ENCODE measurements at regions not wholly inside any gene's neighbourhood (a gene's known extent, or its start where the extent isn't known, plus 50 kb on each side); places are given as distances from the start of the nearest gene placed in this dataset.
"Not testable (repeated sequence)": the region's sequence is repeated elsewhere in the genome, so short reads cannot be mapped to it uniquely, and the experiment has no call there.

- no peak for DNase-seq (ENCODE audit: low read depth)
Measured at GRCh38 chr12:114616081-114616480, 67.9 kb downstream of the TBX3 start.

- DNase-seq (ENCODE audit: low read depth): no peak
Measured at GRCh38 chr12:114614040-114614439, 69.9 kb downstream of the TBX3 start.

- DNase-seq (ENCODE audit: low read depth): no peak
Measured at GRCh38 chr12:114612062-114612461, 71.9 kb downstream of the TBX3 start.

- DNase-seq (ENCODE audit: low read depth): no peak
Measured at GRCh38 chr12:114611145-114612018, 72.6 kb downstream of the TBX3 start.

- DNase-seq (ENCODE audit: low read depth): no peak
Measured at GRCh38 chr12:114608509-114608908, 75.5 kb downstream of the TBX3 start.

- no peak for DNase-seq (ENCODE audit: low read depth)
Measured at GRCh38 chr12:114605918-114606317, 78.1 kb downstream of the TBX3 start.

GRCh38 chr12:114604606-114605005, 79.4 kb downstream of the TBX3 start:
- DNase-seq (ENCODE audit: low read depth): no peak

- DNase-seq (ENCODE audit: low read depth): not testable (repeated sequence)
Measured at GRCh38 chr12:114600584-114600983, 83.4 kb downstream of the TBX3 start.

GRCh38 chr12:114598111-114598510, 85.9 kb downstream of the TBX3 start:
- no peak for DNase-seq (ENCODE audit: low read depth)

GRCh38 chr12:114592946-114593345, 91.0 kb downstream of the TBX3 start:
- DNase-seq (ENCODE audit: low read depth): no peak

GRCh38 chr12:114588061-114588460, 95.9 kb downstream of the TBX3 start:
- DNase-seq (ENCODE audit: low read depth): no peak

GRCh38 chr12:114580306-114580705, 103.7 kb downstream of the TBX3 start:
- no peak for DNase-seq (ENCODE audit: low read depth)

- DNase-seq (ENCODE audit: low read depth): no peak
Measured at GRCh38 chr12:114579389-114579788, 104.6 kb downstream of the TBX3 start.

GRCh38 chr12:114562654-114563053, 121.3 kb downstream of the TBX3 start:
- no peak for DNase-seq (ENCODE audit: low read depth)

- DNase-seq (ENCODE audit: low read depth): no peak
Measured at GRCh38 chr12:114555451-114555850, 128.5 kb downstream of the TBX3 start.

- DNase-seq (ENCODE audit: low read depth): no peak
Measured at GRCh38 chr12:114547636-114548035, 136.3 kb downstream of the TBX3 start.

GRCh38 chr12:114530417-114530816, 124.5 kb upstream of the TBX5 start:
- DNase-seq (ENCODE audit: low read depth): no peak

GRCh38 chr12:114529966-114530365, 124.0 kb upstream of the TBX5 start:
- DNase-seq (ENCODE audit: low read depth): no peak

- no peak for DNase-seq (ENCODE audit: low read depth)
Measured at GRCh38 chr12:114528766-114529165, 122.8 kb upstream of the TBX5 start.

GRCh38 chr12:114521160-114521559, 115.2 kb upstream of the TBX5 start:
- DNase-seq (ENCODE audit: low read depth): not testable (repeated sequence)

- no peak for DNase-seq (ENCODE audit: low read depth)
Measured at GRCh38 chr12:114512351-114512750, 106.4 kb upstream of the TBX5 start.

GRCh38 chr12:114508529-114509129, 102.7 kb upstream of the TBX5 start:
- peak; percentile 20 for DNase-seq (ENCODE audit: low read depth)

GRCh38 chr12:114506651-114507050, 100.7 kb upstream of the TBX5 start:
- no peak for DNase-seq (ENCODE audit: low read depth)

- DNase-seq (ENCODE audit: low read depth): no peak
Measured at GRCh38 chr12:114504311-114504710, 98.4 kb upstream of the TBX5 start.
